Heart right ventricle (tissue), 16 donors: ENCODE measurements at regions not wholly inside any gene's neighbourhood (a gene's known extent, or its start where the extent isn't known, plus 50 kb on each side); places are given as distances from the start of the nearest gene placed in this dataset.

Experiments
- ATAC-seq, 8 donors: fragments of 200-7000 bp; cut with Tn5 transposase; one replicate each; pipeline ENCODE4 v1.9.1; 2020; ENCODE audit warnings: mild to moderate bottlenecking in 8 of 8, moderate library complexity in 8 of 8, moderate number of reproducible peaks in 1 of 8
- DNase-seq, 2 donors: peaks; one replicate each; pipeline ENCODE4 v3.0.0-alpha.2; 2020
- H3K27ac ChIP-seq, 10 donors: fragments of 200-600 bp; sonication (generic) in 2 of 10; one replicate each; pipeline versions ENCODE4 v1.5.0 to v1.8.0; 2020 to 2022; ENCODE audit warnings: mild to moderate bottlenecking in 3 of 10
- H3K27me3 ChIP-seq, 7 donors: fragments of 200-600 bp; one replicate each; pipeline ENCODE4 v1.8.0; 2021 to 2022; ENCODE audit warnings: mild to moderate bottlenecking in 2 of 7
- H3K36me3 ChIP-seq, 9 donors: fragments of 200-600 bp; sonication (generic) in 1 of 9; one replicate each; pipeline versions ENCODE4 v1.5.0 to v1.8.0; 2020 to 2022; ENCODE audit warnings: mild to moderate bottlenecking in 2 of 9
- H3K4me1 ChIP-seq, 9 donors: fragments of 200-600 bp; sonication (generic) in 1 of 9; one replicate each; pipeline versions ENCODE4 v1.5.0 to v1.8.0; 2020 to 2022; ENCODE audit warnings: mild to moderate bottlenecking in 4 of 9
- H3K4me3 ChIP-seq, 10 donors: fragments of 200-600 bp; sonication (generic) in 2 of 10; one replicate each; pipeline versions ENCODE4 v1.5.0 to v1.8.0; 2020 to 2022; ENCODE audit warnings: mild to moderate bottlenecking in 7 of 10, moderate library complexity in 2 of 10
- H3K9me3 ChIP-seq, 11 donors: fragments of 200-600 bp in 10 of 11; sonication (generic) in 2 of 11; one replicate each; pipeline versions ENCODE4 v1.5.0 to v1.8.0; 2013 to 2022; ENCODE audit warnings: mild to moderate bottlenecking in 2 of 11, control low read depth in 1 of 11, moderate library complexity in 1 of 11
- CTCF ChIP-seq, 9 donors: fragments of 200-600 bp; sonication (generic) in 2 of 9; IDR thresholded peaks; one replicate each; pipeline versions ENCODE4 v1.5.0 to v1.8.0; 2021 to 2022; ENCODE audit warnings: antibody characterized with exemption in 9 of 9, mild to moderate bottlenecking in 5 of 9, moderate library complexity in 1 of 9
- WGBS, 2 donors: extraction: QIAGEN DNeasy Blood & Tissue Kit; methylation state at CpG; one replicate each; pipeline ENCODE4 v1.1.7; 2013; ENCODE audit warnings: inconsistent platforms in 1 of 2; 5-methylcytosine and 5-hydroxymethylcytosine counted together
- intact Hi-C, 10 donors: fragments of 100-400 bp; cut with DNase I; formaldehyde crosslinking; loops; one replicate each; pipeline versions ENCODE4 v1.11.1 to v1.14.2; 2022
- donor health status: Arrhythmogenic right ventricular cardiomyopathy.
- donor health status: ischemic (EF 13 %, LVEDD 7.1; RV severe dilation, severe dysfunction).
- donor health status: healthy with polysubstance abuse.
- donor health status: DM: no; HTN: yes; CAD: no.
- donor health status: DM: no; HTN: no; CAD: no.
- donor health status: ischemic (EF 25% LVEDD 6.9; RV normal size, moderate dysfunction).
- donor health status: ischemic (EF 25% LVEDD 5.7; RV mildly dilated, moderate dysfunction).
- donor health status: healthy.
- donor health status: DM: yes; HTN: yes; CAD: no.
- donor health status: Ischemic cardiomyopathy.
- donor health status: ischemic (EF 35%, LVEDD 5.7; RV mildly dilated, moderate dysfunction).
- donor health status: nonischemic (EF 11% LVEDD 7.7; RV severe dilation, severe dysfunction).
- donor health status: DM: yes; HTN: yes; CAD: no.
- donor health status: PGD.
- donor health status: ischemic (EF 29% LVEDD 5.4; RV normal size, mild dysfunction).
- donor health status: nonischemic (EF 23%, LVEDD 6.1; RV moderate dilation, normal function).

GRCh38 chr5:117638581-117638980 is 1064.0 kb upstream of the SEMA6A start:
- intact Hi-C loops = no loop called here
- ATAC-seq (no peak), DNase-seq (no peak)

GRCh38 chr5:117633093-117633492 is 1058.5 kb upstream of the SEMA6A start:
- no peak for DNase-seq
- WGBS, 2 donors = 89 to 90% methylated on average over 5 of the region's 5 CpGs
- H3K4me3 ChIP-seq = no peak overlapping the region
- no peaks in the 10 kb centered on the region for H3K27me3 ChIP-seq
- H3K4me1 ChIP-seq = no peaks in the 10 kb centered on the region
- H3K36me3 ChIP-seq = no peaks in the 10 kb centered on the region
- no peak for ATAC-seq
- no peak overlapping the region for H3K27ac ChIP-seq
- intact Hi-C loops = no loop called here
- H3K9me3 ChIP-seq = peaks cover 0 to 34% (median 0%) of the 10 kb centered on the region in 11 donors
- TF ChIP-seq CTCF (IDR thresholded peaks at IDR 0.05) = no peak

More at GRCh38 chr5:117638581-117638980, 1064.0 kb upstream of the SEMA6A start:
- Histone ChIP-seq H3K9me3 (no peaks in the 10 kb centered on the region), H3K27ac (no peak overlapping the region), H3K4me3 (no peak overlapping the region), H3K36me3 (no peaks in the 10 kb centered on the region), H3K4me1 (no peaks in the 10 kb centered on the region), H3K27me3 (no peaks in the 10 kb centered on the region)
- WGBS, 2 donors = 47 to 71% methylated on average over 2 of the region's 2 CpGs
- TF ChIP-seq CTCF (IDR thresholded peaks at IDR 0.05) = no peak

GRCh38 chr5:117624201-117624600 is 1049.6 kb upstream of the SEMA6A start:
- no peak for ATAC-seq
- intact Hi-C loops = no loop called here
- 81 to 84% methylated on average over 3 of the region's 3 CpGs for WGBS, 2 donors
- Histone ChIP-seq H3K27me3 (no peaks in the 10 kb centered on the region), H3K36me3 (no peaks in the 10 kb centered on the region), H3K4me3 (no peak overlapping the region), H3K9me3 (peaks cover 0 to 29% (median 0%) of the 10 kb centered on the region in 11 donors), H3K4me1 (no peaks in the 10 kb centered on the region), H3K27ac (no peak overlapping the region)
- DNase-seq = no peak
- TF ChIP-seq CTCF (IDR thresholded peaks at IDR 0.05) = no peak

- intact Hi-C loops = no loop called here
- ATAC-seq = no peak
- Histone ChIP-seq H3K36me3 (no peaks in the 10 kb centered on the region), H3K9me3 (peaks cover 0 to 23% (median 0%) of the 10 kb centered on the region in 11 donors), H3K27me3 (no peaks in the 10 kb centered on the region), H3K4me1 (no peaks in the 10 kb centered on the region), H3K27ac (no peak overlapping the region), H3K4me3 (no peak overlapping the region)
- 35 to 37% methylated on average over 3 of the region's 3 CpGs for WGBS, 2 donors
- no peak for DNase-seq
- no peak for TF ChIP-seq CTCF (IDR thresholded peaks at IDR 0.05)
Observed at GRCh38 chr5:117623042-117623805, 1048.6 kb upstream of the SEMA6A start.
